ENCODE measurements at regions not wholly inside any gene's neighbourhood (a gene's known extent, or its start where the extent isn't known, plus 50 kb on each side); places are given as distances from the start of the nearest gene placed in this dataset.

DNA sequence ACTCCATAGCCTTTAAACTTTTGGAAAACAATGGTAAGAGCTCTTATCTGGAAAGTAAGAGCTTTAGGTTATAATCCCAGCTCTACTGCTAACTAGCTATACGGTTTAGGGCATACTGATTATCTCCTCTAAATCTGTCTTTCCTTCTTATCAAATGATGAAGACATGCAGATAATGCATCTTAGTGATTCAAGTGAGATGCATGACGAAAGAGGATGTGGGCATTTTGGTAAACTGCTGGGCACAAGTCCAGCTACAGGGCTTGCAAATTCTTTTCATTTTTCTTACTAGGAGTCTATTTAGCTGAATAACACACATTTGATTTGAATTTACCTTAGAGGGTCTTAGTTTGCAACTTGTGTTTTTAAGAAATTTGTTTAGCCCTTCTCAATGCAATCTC is 1604.8 kb upstream of the ZEB2 start:
- Histone ChIP-seq H3K36me3 (no peaks in the 10 kb centered on the region), H3K9me3 (no peaks in the 10 kb centered on the region), H3K4me3 (no peak overlapping the region), H3K27ac (no peak overlapping the region), H3K4me1 (no peaks in the 10 kb centered on the region), H3K27me3 (no peaks in the 10 kb centered on the region)
- TF ChIP-seq CTCF (IDR thresholded peaks at IDR 0.05) (no peak), POLR2A (IDR thresholded peaks at IDR 0.05) (no peak)
- no peak for DNase-seq
- intact Hi-C loops (cut with DNase I; ENCODE audit: low total_unique reads): no loop called here

DNA sequence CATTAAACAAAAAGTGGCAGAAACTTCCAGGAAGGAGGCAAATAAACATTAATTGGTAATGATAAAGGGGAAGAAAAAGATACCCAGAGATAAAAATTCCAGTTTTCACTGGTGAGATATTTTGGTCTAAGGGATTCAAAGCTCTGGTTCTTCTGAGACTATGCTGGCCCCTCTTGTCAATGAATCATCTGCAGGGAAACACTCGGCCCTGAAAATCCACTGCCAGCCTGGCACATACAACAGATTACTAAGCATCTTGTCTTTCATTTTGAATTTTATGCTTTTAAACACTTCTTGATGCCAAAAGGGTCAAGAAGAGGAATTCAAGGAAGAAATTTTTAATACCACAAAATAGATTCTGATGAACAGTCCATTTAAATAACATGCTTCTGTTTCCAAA is 1603.8 kb upstream of the ZEB2 start:
- Histone ChIP-seq H3K9me3 (no peaks in the 10 kb centered on the region), H3K27ac (no peak overlapping the region), H3K4me1 (no peaks in the 10 kb centered on the region), H3K27me3 (no peaks in the 10 kb centered on the region), H3K4me3 (no peak overlapping the region), H3K36me3 (no peaks in the 10 kb centered on the region)
- TF ChIP-seq POLR2A (IDR thresholded peaks at IDR 0.05): no peak
- TF ChIP-seq CTCF (IDR thresholded peaks at IDR 0.05): no peak
- DNase-seq: no peak
- intact Hi-C loops (cut with DNase I; ENCODE audit: low total_unique reads): no loop called here

GRCh38 chr2:146123256-146123655 is 1603.3 kb upstream of the ZEB2 start:
- no peak overlapping the region for H3K4me3 ChIP-seq
- intact Hi-C loops (cut with DNase I; ENCODE audit: low total_unique reads): no loop called here
- TF ChIP-seq CTCF (IDR thresholded peaks at IDR 0.05): no peak
- no peak for TF ChIP-seq POLR2A (IDR thresholded peaks at IDR 0.05)
- DNase-seq: no peak
- H3K36me3 ChIP-seq: no peaks in the 10 kb centered on the region
- no peaks in the 10 kb centered on the region for H3K4me1 ChIP-seq
- H3K27me3 ChIP-seq: no peaks in the 10 kb centered on the region
- no peaks in the 10 kb centered on the region for H3K9me3 ChIP-seq
- H3K27ac ChIP-seq: no peak overlapping the region

DNA sequence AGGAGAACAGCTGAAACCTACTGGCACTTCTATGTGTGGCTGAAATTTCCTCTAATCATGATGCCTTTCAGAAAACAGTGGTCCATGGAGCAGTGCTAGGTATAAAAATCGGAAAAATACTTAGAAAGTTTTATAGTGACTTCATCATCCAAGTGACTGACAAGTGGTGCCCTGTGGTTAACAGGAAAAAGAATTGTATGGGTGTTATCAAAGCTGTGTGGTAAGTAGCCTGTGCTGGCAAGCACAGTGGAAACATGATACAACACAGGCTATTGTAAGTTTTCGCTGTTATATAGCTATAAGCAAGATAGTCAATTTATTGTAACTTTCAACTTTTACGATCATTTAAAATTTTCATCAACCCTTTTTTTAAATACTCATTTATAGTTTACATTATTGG is 1599.7 kb upstream of the ZEB2 start:
- DNase-seq: no peak
- Histone ChIP-seq H3K27me3 (no peaks in the 10 kb centered on the region), H3K4me3 (no peak overlapping the region), H3K4me1 (no peaks in the 10 kb centered on the region), H3K9me3 (no peaks in the 10 kb centered on the region), H3K36me3 (no peaks in the 10 kb centered on the region), H3K27ac (no peak overlapping the region)
- intact Hi-C loops (cut with DNase I; ENCODE audit: low total_unique reads): no loop called here
- no peak for TF ChIP-seq POLR2A (IDR thresholded peaks at IDR 0.05)
- TF ChIP-seq CTCF (IDR thresholded peaks at IDR 0.05): no peak

- H3K9me3 ChIP-seq: no peaks in the 10 kb centered on the region
- H3K4me1 ChIP-seq: no peaks in the 10 kb centered on the region
- TF ChIP-seq POLR2A (IDR thresholded peaks at IDR 0.05) (no peak), CTCF (IDR thresholded peaks at IDR 0.05) (no peak)
- DNase-seq: no peak
- no peaks in the 10 kb centered on the region for H3K36me3 ChIP-seq
- H3K4me3 ChIP-seq: no peak overlapping the region
- H3K27me3 ChIP-seq: no peaks in the 10 kb centered on the region
- intact Hi-C loops (cut with DNase I; ENCODE audit: low total_unique reads): no loop called here
- no peak overlapping the region for H3K27ac ChIP-seq
Observed at GRCh38 chr2:146108993-146109392, 1589.1 kb upstream of the ZEB2 start.

Measured in uterus (tissue), 3 donors.